Renal cortical epithelial cell (primary cell): ENCODE measurements at regions not wholly inside any gene's neighbourhood (a gene's known extent, or its start where the extent isn't known, plus 50 kb on each side); places are given as distances from the start of the nearest gene placed in this dataset.

ENCODE experiments used
- DNase-seq: peaks from one replicate; pipeline ENCODE4 v3.0.0-alpha.2; 2011; ENCODE audit warnings: low read depth

DNA sequence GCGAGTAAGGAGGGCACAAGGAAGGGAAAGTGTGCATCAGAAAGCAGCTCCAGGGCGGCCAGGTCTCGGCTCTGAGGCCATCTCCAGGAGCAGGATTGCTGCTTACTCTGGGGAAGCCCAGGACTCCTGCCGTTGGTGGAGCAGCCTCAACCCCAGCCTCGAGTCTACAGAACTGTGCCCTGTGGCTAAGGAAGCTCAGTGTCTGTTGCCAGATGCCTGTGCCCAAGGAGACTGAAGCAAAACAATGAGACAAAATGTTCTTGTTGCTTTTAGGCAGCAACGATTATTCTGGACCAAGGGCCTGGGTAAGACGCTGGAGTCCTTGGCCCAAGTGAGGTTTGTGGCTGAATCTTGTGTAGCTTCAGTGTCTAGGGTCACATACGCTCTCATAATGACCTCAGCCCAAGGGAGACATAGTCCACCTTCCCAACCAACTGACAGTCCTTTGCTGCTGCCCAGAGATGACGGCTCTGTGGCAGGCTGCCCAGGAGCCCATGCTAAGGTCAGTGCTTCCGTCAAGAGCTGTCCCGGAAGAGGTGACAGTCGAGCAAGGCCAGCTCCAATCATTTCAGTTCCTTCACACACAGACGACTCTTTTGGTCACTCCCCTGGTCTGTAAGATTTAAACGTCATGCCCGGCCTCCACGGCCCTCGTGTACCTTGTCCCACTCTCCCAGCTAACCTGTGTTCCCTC, 223.8 kb downstream of the TTC32 start:
- DNase-seq, result no peak

DNA sequence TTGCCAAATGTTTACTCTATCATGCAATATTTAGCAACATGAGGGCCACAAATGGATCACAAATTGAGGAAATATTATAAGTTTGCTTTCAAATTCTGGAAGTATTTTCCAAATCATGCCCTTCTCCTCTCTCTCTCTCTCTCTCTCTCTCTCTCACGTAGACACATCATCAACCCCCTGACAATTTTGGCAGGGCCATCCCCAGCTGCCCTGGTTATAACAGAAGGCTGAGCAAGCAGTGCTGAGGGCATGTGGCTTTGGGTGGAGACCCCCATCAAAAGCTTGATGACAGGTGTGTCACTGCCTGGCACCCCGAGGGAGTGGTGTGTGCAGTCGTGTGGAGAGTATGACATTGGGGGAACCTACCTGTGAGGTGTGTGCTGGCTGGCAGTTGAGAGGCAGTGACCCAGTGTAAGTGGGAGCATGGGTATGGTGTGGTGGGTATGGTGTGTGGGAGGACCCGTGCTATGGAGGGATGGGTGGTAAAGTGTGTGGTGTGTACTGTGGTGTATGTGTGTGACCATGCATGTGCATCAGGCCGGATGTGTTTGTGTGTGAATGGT, 224.5 kb downstream of the TTC32 start:
- DNase-seq, result no peak

DNA sequence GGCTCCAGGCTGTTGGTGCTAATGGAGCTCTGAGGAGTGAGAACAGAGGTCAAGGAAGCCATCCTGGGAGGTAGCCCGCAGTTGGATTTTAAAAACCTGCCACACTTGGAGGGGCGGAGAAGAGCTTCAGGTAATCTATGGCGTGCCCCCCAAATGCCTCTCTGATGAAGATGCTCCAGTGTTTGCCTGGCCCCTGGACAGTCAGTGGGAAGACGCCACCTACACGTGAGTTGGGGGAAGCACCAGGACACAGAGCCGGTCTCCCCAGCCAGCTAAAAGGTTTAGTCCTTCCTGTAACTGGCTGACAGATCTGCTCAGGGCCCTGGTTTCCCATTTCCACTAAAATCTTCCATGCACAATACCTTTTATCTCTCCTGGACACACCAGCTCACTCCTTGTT, 225.0 kb downstream of the TTC32 start:
- no peak for DNase-seq

DNA sequence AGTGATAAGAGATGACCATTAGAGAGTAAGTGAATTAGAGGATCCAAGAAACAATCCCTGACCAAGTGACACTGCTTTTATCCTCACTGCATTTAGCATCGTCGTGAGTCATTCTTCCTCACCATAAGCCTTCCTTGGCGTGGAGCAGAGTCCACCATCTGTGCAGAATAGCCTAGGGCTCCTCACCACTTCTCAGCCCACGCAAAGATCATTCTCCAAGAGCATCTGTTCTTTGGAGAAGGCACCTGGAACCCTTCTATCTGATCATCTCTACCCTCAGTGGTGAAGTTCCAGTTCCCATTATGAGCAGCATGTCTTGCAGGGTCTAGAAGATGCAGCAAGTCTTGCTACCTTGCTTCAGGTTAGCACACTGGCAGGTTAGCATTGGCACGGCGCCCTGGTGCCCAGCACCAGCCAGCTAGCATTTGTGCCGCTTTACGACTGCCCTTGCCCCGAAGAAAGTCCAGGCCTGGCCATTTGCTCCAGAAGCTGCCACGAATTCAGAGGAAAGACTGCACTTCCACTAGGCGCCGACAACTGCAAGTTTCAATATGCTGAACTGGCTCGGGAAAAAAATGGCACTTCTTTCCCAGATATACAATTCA, 225.8 kb downstream of the TTC32 start:
- no peak for DNase-seq

DNA sequence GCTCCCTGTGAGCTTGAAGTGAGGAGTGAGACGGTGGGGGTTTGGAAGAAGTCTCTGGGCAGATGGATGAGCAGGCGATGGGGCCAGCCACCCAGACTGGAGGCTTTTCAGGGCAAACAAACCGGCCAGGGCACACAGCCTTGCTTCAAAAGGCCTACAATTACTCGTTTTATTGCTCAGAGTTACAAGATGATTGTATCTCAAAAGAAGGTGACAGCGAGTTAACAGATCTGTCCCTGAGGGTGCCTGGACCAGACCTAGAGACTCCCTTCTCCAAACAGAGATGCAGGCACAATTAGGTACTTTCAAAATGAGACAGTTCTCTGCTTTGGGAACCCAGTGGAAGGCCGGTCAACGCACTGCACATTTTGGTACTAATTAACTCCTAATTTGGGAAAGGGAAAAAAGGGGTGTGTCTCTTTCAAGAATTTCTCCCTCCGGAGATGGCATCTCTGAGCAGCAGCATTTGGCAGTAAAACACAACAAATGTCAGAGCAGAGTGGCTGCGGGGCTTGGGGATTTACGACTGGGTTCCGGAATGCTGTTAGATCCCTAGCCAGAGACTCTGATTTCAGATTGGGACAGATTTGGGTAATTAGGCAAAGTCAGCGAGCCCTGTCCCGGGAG, 226.7 kb downstream of the TTC32 start:
- peak; percentile 22 for DNase-seq

DNA sequence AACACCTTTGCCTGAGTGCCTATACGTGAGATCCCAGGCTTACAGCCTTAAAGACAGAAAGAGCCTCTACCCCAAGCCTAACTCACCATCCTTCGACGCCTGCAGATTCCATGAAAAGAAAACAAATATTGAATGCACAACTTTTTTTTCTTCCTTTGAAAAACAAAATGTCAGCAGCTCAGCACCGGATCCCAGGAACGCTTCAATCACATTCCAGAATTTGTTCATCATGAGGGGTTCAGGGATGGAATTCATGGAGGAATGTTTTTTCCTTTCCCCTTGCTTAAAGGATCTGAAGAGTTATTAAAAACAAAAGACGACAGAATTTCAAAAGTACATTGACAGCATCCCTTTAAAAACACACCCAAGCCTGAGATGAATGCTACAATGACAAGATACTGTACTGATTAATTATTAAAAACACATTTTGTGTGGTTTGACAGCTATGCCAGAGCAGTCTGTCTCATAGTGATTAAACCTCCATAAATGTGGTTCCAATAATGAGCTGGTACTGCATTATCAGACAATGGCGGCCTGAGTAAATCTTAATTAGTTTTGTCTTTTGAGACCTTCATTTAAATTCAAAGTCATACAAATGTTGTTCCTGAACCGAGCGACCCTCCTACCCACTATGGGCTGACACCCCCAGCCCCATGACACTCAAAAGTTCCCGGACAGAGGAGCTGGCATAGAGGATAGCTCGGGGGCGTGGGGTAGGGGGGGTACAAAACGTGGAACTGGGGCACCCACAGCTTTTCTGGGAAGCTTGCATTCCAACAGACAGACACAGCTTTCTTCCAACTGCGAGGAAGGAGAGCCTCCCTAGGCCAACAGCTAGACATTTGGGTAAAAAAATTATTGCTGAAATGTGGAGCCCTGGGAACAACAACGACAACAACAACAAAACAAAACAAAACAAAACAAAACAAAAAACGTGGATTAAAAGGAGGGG, 227.5 kb downstream of the TTC32 start:
- DNase-seq, result no peak

DNA sequence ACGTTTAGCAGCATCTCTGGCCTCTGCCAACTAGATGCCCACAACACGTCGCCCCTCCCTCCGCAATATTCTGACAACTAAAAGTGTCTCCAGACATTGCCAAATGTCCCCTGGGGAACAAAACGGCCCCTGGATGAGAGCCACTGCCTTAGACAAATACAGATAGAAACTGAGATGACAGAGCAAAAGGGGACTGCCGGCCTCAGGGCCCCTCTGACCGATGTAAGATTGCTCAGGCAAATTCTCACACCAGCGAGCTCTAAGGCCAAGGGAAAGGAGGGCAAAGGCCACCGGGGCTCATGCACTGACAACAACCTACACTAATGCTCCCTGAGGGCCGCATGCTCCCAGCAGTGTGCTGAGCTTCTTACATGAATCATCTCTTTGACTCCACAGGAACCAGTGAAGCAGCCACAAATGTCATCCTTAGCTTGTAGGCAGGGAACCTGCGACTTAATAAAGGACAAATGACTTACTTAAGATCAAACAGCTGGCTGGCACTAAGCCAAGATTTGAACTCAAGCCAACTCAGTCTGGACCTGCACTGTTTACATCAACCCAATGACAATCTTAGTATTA, 228.5 kb downstream of the TTC32 start:
- peak; percentile 61 for DNase-seq

DNA sequence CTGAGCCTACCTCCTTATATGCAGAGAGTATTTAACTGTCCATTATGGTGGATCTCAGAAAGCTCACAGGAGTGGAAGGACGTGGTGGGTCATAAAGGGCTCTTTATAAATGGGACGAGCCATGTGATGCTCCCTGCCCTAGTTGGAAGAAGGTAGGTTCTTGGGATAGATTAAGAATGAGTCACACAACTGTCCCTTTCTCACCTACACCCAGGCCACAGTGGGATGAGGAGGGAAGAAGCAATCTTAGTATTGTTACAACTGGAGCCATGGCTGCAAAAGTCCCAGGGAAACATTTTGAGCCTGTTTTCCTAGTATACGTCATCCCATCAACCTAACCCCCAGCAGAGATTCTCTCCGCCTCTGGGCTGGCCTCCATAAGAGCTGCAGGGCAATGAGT, 229.9 kb downstream of the TTC32 start:
- no peak for DNase-seq

DNA sequence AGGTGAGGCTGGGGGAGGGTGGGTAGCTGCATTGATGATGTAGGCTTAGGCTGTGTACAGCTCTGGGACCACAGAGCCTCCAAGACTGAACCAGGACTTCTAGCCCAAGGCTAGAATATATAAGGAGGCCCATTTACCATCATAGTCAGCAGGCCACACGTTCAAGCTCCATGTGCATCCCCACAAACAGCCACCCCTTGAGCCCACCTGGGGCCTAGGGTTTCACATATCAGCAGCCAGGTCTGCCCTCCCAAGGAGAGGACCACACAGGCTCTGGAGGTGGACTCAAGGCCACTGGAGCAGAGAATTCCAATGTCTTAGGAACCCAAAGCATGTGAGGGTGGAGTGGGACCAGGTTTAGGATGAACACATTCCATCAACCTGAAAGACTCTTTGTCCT, 230.5 kb downstream of the TTC32 start:
- DNase-seq, result no peak

DNA sequence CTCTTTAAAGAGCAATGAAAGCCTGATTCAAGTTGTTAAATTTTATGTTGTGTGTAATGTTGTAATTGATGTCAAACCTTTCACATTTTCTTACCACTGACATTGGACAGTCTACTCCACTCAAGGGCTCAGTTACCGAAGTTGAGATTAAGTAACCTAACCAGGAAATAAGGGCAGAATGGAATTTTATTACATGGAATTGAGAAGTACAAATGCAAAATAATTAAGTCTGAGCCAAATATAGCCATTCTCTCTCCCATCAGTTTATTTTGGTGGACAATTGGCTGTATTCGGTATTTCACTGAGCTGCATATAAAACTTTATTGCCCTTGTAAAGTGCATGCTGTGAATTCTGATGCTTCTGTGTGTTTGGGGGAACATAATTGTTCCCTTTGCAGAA, 231.5 kb downstream of the TTC32 start:
- DNase-seq, result peak; percentile 51

DNA sequence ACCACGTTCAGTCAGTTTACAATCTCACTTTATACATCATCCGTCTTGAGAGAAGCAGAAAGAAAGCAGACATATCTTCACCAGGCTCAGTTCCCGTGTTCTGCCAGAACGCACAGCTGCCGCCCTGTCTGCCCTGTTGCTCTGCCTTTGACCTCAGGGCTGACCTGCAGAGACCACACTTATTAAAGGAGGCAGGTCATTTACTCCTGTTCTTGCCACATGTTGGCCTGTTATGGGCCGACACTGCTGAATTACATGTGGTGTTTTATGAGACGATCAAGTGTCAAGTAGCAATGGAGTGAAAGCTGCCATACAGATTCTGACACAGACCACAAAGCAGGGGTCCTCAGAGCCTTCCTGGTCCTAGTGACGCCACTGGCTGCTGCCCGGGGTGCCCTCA, 232.2 kb downstream of the TTC32 start:
- DNase-seq, result no peak

DNA sequence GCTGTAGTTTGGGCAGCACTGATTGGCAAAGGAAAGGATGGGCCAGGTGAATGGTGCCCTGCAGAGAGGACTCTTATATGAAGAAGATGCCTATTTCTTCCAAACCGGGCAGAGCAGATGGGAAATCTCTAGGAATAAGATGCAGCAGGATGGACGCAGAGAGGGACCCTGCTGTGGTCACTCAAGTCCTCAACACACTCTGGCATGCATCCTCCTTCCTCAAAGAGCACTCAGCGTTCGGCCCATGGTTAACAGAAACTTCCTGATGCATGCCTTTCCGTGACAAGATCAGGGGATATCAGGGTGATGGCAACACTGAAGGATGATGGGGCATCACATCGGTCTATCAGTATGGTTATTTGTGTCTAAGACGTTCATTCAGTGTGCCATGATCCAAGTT, 232.7 kb downstream of the TTC32 start:
- DNase-seq, result no peak

DNA sequence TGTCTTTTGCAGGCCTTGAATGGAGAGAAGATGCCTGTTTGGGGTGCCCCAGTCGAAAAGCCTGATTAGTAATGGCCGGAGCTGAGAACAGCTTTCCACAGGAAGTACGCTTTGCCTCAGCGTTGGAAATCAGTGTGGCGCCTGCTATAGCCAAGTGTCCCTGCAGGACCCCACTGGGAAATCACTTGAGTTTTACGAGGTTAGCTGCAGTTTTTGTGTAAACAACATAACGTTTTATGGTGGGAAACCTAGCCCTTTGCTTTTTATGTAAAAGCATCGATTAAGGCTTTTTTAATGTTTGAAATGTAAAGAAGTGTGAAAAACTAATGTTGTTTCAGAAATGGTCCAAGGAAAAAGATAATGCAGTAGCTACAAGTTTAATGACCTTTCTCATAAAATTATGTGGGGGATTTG, 234.2 kb downstream of the TTC32 start:
- DNase-seq, result no peak

DNA sequence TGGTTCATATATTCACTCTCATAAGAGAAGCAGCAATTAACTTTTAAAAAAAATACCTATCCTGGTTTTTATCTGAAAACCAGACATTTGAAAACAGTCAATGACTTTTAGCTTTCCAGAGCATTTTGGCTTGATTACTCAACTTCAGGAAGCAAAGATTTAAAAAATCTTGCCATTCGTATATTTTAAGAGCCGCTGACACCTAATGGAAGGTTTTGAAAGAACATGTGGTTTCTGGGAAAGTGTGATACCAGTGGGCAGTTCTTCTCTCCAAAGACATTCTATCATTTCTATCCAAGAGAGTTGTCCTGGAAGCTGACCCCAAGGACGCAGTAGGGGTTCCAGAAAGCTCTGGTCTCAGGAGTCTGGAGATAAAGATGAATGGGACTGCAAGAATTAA, 234.7 kb downstream of the TTC32 start:
- DNase-seq, result peak; percentile 72

DNA sequence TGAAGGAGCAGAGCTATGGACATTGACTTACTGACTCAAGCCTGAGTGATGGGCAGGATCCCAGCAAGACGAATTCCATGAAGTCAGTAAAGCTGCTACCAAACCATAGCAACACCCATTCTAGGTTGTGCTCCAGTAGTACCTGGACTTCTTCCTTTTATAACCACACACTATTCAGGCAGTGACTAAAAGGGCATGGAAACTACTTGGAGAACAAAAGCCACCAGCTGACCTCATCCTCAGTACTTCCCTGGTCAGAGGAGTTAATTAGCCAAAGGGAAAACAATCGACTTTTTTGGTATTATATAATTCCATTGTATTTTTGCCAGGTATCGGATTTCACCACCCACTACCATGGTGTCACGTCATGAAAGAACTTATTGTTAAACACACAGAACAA, 237.1 kb downstream of the TTC32 start:
- peak; percentile 90 for DNase-seq

DNA sequence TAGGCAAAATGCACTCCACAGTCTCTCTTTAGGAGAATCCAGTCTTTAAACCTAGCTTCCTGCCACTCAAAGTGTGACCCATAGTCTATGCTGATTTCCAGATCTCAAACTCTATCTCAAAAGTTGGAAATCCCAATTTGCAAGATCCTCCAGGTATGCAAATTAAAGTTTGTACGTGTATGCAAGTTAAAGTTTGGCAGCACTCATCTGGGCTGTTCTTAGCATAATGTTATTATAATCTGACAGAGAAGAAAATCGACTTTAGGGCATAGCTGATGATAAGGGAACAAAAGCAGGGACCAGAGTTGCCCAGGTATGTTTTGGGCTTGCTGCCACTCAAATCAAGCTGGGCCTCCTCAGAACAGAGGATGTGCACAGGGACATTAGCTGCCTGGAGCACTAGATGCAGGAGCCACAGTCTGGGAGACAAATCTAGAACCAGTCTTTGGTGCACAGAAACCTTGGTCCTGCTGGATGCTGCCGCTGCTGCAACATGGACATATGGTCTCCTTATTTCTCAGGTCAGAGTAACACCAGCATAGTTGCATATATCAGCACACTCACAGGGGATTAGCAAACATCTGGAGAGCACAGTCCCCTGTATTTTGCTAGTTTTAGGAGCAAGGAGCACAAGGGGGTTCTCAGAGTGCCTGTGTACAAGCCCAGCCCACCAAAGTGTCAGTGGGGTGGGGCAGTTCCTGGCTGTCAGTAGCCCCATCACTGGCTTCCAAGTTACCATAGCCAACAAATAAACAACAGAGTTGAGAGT, 242.6 kb downstream of the TTC32 start:
- no peak for DNase-seq

DNA sequence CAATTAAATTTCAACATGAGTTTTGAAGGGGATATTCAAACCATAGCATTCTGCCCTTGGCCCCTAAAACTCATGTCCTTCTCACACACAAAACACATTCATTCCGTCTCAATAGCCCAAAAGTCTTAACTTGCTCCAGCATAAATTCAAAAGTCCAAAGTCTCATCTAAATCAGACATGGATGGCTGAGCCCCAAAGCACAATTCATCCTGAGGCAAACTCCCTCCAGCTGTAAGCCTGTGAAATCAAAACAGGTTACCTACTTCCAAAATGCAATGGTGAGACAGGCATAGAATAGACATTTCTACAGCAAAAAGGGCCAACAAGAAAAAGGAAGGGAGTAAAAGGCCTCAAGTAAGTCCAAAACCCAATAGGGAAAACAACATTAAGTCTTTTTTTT, 245.8 kb downstream of the TTC32 start:
- DNase-seq, result peak; percentile 61

DNA sequence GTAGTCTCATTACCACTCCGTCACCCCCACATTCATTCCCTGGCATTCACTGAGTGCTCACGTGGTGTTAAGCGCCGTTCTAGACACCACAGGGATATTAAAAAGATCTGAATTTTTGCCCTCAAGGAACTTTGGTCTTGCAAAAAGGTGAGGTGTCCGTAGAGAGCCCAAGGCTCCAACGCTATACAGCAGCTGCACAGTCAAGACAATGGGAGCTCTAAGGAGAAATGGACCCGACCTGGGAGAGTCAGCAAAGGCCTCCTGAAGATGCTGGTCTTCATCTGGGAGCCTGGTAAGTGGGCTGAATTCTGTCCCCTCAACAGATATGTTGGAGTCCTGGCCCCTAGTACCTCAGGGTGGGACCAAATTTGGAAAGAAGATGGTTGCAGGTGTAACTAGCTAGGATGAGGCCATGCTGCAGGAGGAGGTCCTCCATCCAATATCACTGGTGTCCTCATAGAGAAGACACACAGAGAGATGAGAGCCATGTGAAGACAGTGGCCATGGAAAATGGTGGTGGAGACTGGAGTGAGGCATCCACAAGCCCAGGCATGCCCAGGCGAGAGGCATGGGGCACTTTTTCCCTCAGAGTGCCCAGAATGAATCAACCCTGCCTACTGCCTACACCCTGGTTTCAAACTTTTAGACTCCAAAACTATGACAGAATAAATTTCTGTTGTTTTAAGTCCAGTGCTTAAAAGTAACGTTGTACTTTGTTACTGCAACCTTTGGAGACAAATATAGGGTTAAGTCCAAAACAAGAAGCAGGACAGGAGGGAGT, 247.3 kb downstream of the TTC32 start:
- DNase-seq, result no peak

DNA sequence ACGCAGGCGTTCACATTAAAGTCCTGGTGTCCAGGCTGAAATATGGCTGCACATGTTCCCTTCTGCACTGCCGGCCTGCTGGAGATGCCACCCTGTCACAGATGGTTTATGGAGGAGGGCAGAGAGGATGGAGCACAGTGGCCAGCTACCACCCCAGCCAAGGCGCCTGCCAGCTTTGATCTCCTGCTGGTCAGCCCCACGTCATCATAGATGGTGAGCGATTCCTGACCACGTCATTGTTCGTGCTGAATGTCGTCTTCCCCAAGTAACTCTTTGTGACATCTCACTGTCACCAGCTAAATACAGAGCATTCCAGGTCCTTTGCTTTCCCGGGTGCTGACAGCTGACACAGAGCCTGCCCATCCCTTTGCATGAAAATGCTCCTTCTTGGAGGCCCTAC, 248.3 kb downstream of the TTC32 start:
- no peak for DNase-seq

DNA sequence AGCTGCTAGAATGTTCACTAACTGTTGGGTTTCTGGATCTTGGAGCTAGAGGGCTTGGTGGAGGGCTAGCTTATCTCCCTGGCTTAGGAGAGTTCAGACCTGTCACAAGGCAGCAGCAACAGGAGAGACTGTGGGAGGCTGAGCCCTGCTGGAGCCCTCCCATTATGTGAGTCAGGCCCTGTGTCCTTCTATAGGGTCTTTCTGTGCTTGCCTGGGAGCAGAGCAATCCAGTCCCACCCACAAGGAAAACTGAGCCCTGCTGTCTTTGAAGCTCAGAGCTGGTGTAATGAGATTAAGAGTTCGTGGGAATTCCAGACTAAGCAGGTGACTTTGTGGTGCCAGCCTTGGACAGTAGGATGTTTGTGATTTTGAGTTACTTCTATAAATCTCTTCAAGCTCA, 249.0 kb downstream of the TTC32 start:
- DNase-seq, result no peak
